IMR-90 (cell line): ENCODE measurements at regions not wholly inside any gene's neighbourhood (a gene's known extent, or its start where the extent isn't known, plus 50 kb on each side); places are given as distances from the start of the nearest gene placed in this dataset.

ENCODE experiments used
- ATAC-seq: fragments of 200-7000 bp; cut with Tn5 transposase; 2 replicates; pipeline ENCODE4 v1.9.1; 2020; ENCODE audit warnings: low read depth, mild to moderate bottlenecking, moderate library complexity
- BruUV-seq: library from RNA; stranded (reverse); fragments of 400-500 nt; replicated peaks from 2 replicates; lab custom pipeline; 2021; lab: Mats Ljungman, UMichigan
- CTCF ChIA-PET: fragments of 300-600 bp; formaldehyde crosslinking; extraction: SDS; loops from one replicate; lab custom pipeline; 2021; ENCODE audit warnings: antibody characterized with exemption; lab: Yijun Ruan, JAX
- POLR2A ChIA-PET: fragments of 300-600 bp; sonication (Branson Sonifier 250); formaldehyde crosslinking; loops from one replicate; lab custom pipeline; 2022; ENCODE audit warnings: antibody characterized with exemption; ENCODE audit not compliant: unreplicated experiment; lab: Charles Lee
- DNase-seq: peaks from one replicate; pipeline ENCODE4 v3.0.0; 2013
- H2AFZ ChIP-seq: replicated peaks from 2 replicates; pipeline ENCODE3; 2013; ENCODE audit warnings: low read length, mild to moderate bottlenecking; ENCODE audit not compliant: poor library complexity
- H2AK5ac ChIP-seq: 2 replicates; pipeline ENCODE4 v1.6.1; 2013; ENCODE audit warnings: low read depth, low read length, inconsistent platforms
- H2AK9ac ChIP-seq: replicated peaks from 2 replicates; pipeline ENCODE3; 2013; ENCODE audit warnings: mild to moderate bottlenecking, low read depth, low read length, moderate library complexity; ENCODE audit not compliant: poor library complexity
- H2BK120ac ChIP-seq: 2 replicates; pipeline ENCODE4 v1.6.1; 2013; ENCODE audit warnings: low read depth, low read length, inconsistent platforms
- H2BK15ac ChIP-seq: 3 replicates; pipeline ENCODE4 v1.6.1; 2013; ENCODE audit warnings: low read depth, low read length, inconsistent platforms
- H2BK20ac ChIP-seq: 2 replicates; pipeline ENCODE4 v1.6.1; 2013; ENCODE audit warnings: low read depth, mild to moderate bottlenecking, inconsistent platforms, low read length, moderate library complexity
- H2BK5ac ChIP-seq: 2 replicates; pipeline ENCODE4 v1.6.1; 2013; ENCODE audit warnings: mild to moderate bottlenecking, low read depth, low read length, inconsistent platforms; ENCODE audit not compliant: poor library complexity, severe bottlenecking
- H3K14ac ChIP-seq: replicated peaks from 2 replicates; pipeline ENCODE4 v1.6.1; 2013; ENCODE audit warnings: low read depth, low read length, inconsistent platforms
- H3K18ac ChIP-seq: 2 replicates; pipeline ENCODE4 v1.6.1; 2013; ENCODE audit warnings: low read depth, low read length, control low read depth
- H3K23ac ChIP-seq: 2 replicates; pipeline ENCODE4 v1.6.1; 2013; ENCODE audit warnings: low read depth, low read length, inconsistent platforms
- H3K27ac ChIP-seq: 2 replicates; pipeline ENCODE4 v1.5.1; 2013; ENCODE audit warnings: mild to moderate bottlenecking, control low read depth, low read length; ENCODE audit not compliant: insufficient read depth
- H3K27me3 ChIP-seq: 2 replicates; pipeline ENCODE4 v1.6.1; 2013; ENCODE audit warnings: low read length; ENCODE audit not compliant: control insufficient read depth, insufficient read depth
- H3K36me3 ChIP-seq: 2 replicates; pipeline ENCODE4 v1.6.1; 2013; ENCODE audit warnings: low read length, mixed read lengths; ENCODE audit not compliant: control insufficient read depth, insufficient read depth
- H3K4ac ChIP-seq: 2 replicates; pipeline ENCODE4 v1.6.1; 2013; ENCODE audit warnings: low read depth, low read length, inconsistent platforms
- H3K4me1 ChIP-seq: 2 replicates; pipeline ENCODE4 v1.6.1; 2013; ENCODE audit warnings: low read length, mixed read lengths; ENCODE audit not compliant: control insufficient read depth, insufficient read depth
- H3K4me2 ChIP-seq: 2 replicates; pipeline ENCODE4 v1.6.1; 2013; ENCODE audit warnings: low read depth, mild to moderate bottlenecking, control low read depth, low read length, moderate library complexity
- H3K4me3 ChIP-seq: 2 replicates; pipeline ENCODE4 v1.5.1; 2013; ENCODE audit warnings: low read depth, mild to moderate bottlenecking, control low read depth, low read length, moderate library complexity; ENCODE audit not compliant: insufficient read depth
- H3K56ac ChIP-seq: 2 replicates; pipeline ENCODE4 v1.6.1; 2013; ENCODE audit warnings: low read length, inconsistent platforms; ENCODE audit not compliant: insufficient read depth; ENCODE audit errors: extremely low read depth
- H3K79me1 ChIP-seq, 2 experiments: 2 replicates each; pipeline ENCODE4 v1.6.1; 2013; ENCODE audit warnings: low read length in 2 of 2, inconsistent platforms in 1 of 2, low read depth in 1 of 2
- H3K9ac ChIP-seq: 2 replicates; pipeline ENCODE4 v1.6.1; 2013; ENCODE audit warnings: low read depth, low read length, control low read depth
- H3K9me1 ChIP-seq: 2 replicates; pipeline ENCODE4 v1.6.1; 2013; ENCODE audit warnings: low read length, inconsistent platforms; ENCODE audit not compliant: insufficient read depth
- H3K9me3 ChIP-seq: 2 replicates; pipeline ENCODE4 v1.6.1; 2013; ENCODE audit warnings: low read length; ENCODE audit not compliant: control insufficient read depth, insufficient read depth
- H4K20me1 ChIP-seq: 2 replicates; pipeline ENCODE4 v1.6.1; 2013; ENCODE audit warnings: low read length, inconsistent platforms; ENCODE audit not compliant: insufficient read depth
- H4K5ac ChIP-seq: 2 replicates; pipeline ENCODE4 v1.6.1; 2013; ENCODE audit warnings: mild to moderate bottlenecking, low read depth, low read length, control low read depth
- H4K8ac ChIP-seq, 2 experiments: 2 replicates each; pipeline ENCODE4 v1.6.1; 2013; ENCODE audit warnings: low read depth in 2 of 2, low read length in 2 of 2, control low read depth in 1 of 2, inconsistent platforms in 1 of 2
- H4K91ac ChIP-seq: 2 replicates; pipeline ENCODE4 v1.6.1; 2013; ENCODE audit warnings: low read depth, low read length, inconsistent platforms; ENCODE audit not compliant: insufficient read depth
- BHLHE40 ChIP-seq: fragments of 150-350 bp; IDR thresholded peaks from 2 replicates; pipeline ENCODE4 v1.6.1; 2016; ENCODE audit warnings: mild to moderate bottlenecking, low read depth, low read length
- CEBPB ChIP-seq: IDR thresholded peaks from 2 replicates; pipeline ENCODE4 v1.6.1; 2012; ENCODE audit warnings: low read depth, low read length, improper control_type of control experiment
- CHD1 ChIP-seq: IDR thresholded peaks from 2 replicates; pipeline ENCODE4 v1.6.1; 2012; ENCODE audit warnings: low read depth, low read length, improper control_type of control experiment
- MAFK ChIP-seq: IDR thresholded peaks from 2 replicates; pipeline ENCODE4 v1.6.1; 2012; ENCODE audit warnings: low read depth, low read length, improper control_type of control experiment
- MXI1 ChIP-seq: IDR thresholded peaks from 2 replicates; pipeline ENCODE4 v1.6.1; 2012; ENCODE audit warnings: low read depth, mild to moderate bottlenecking, low read length, moderate library complexity, borderline replicate concordance
- NFE2L2 ChIP-seq: fragments of 150-350 bp; IDR thresholded peaks from 2 replicates; pipeline ENCODE4 v1.6.1; 2016; ENCODE audit warnings: low read depth, mild to moderate bottlenecking, low read length
- POLR2A ChIP-seq: IDR thresholded peaks from 2 replicates; pipeline ENCODE4 v1.6.1; 2012; ENCODE audit warnings: mild to moderate bottlenecking, low read depth, low read length
- RAD21 ChIP-seq: IDR thresholded peaks from 2 replicates; pipeline ENCODE4 v1.6.1; 2012; ENCODE audit warnings: low read length, improper control_type of control experiment
- RCOR1 ChIP-seq: IDR thresholded peaks from 2 replicates; pipeline ENCODE4 v1.6.1; 2012; ENCODE audit warnings: mild to moderate bottlenecking, low read length, improper control_type of control experiment; ENCODE audit not compliant: insufficient replicate concordance
- RFX5 ChIP-seq: IDR thresholded peaks from 2 replicates; pipeline ENCODE4 v1.8.0; 2012; ENCODE audit warnings: low read depth, mild to moderate bottlenecking, low read length, moderate library complexity
- SMC3 ChIP-seq: fragments of 150-350 bp; IDR thresholded peaks from 2 replicates; pipeline ENCODE4 v1.6.1; 2016; ENCODE audit warnings: low read depth, mild to moderate bottlenecking, antibody characterized with exemption, low read length, moderate library complexity
- WGBS, 2 experiments: methylation state at CpG; one replicate each; pipeline versions ENCODE4 v1.1.5 to v1.1.7; 2013; ENCODE audit warnings: missing lambda C conversion rate in 2 of 2; ENCODE audit not compliant: insufficient read length in 1 of 2; ENCODE audit errors: extremely low coverage in 2 of 2; 5-methylcytosine and 5-hydroxymethylcytosine counted together
- dilution Hi-C: fragments of 300-500 bp; cut with HindIII; formaldehyde crosslinking; loops from one replicate; pipeline ENCODE4 v1.14.3; 2018; ENCODE audit warnings: low sequenced_read_pairs; ENCODE audit not compliant: unreplicated experiment
- in situ Hi-C: fragments of 300-500 bp; cut with MboI; formaldehyde crosslinking; loops from 3 replicates; pipeline ENCODE4 v1.14.3; 2019; ENCODE audit warnings: low sequenced_read_pairs, inconsistent platforms, mixed read lengths
- intact Hi-C: fragments of 100-400 bp; cut with micrococcal nuclease; formaldehyde crosslinking; loops from 2 replicates; pipeline ENCODE4 v1.10.0; 2022
- TF ChIP-seq, protein P1 (sequence below): fragments of 150-350 bp; IDR thresholded peaks from 2 replicates; pipeline ENCODE4 v1.6.1; 2016; ENCODE audit warnings: low read depth, mild to moderate bottlenecking, low read length, moderate library complexity, borderline replicate concordance
- TF ChIP-seq, protein P2 (sequence below): fragments of 150-350 bp; IDR thresholded peaks from 2 replicates; pipeline ENCODE4 v1.6.1; 2017; ENCODE audit warnings: mild to moderate bottlenecking, antibody characterized with exemption, low read length, low read depth
- TF ChIP-seq, protein P3 (sequence below): conservative IDR thresholded peaks from 2 replicates; pipeline ENCODE4 v1.5.1; 2012; ENCODE audit warnings: mild to moderate bottlenecking, low read depth, low read length, improper control_type of control experiment

DNA sequence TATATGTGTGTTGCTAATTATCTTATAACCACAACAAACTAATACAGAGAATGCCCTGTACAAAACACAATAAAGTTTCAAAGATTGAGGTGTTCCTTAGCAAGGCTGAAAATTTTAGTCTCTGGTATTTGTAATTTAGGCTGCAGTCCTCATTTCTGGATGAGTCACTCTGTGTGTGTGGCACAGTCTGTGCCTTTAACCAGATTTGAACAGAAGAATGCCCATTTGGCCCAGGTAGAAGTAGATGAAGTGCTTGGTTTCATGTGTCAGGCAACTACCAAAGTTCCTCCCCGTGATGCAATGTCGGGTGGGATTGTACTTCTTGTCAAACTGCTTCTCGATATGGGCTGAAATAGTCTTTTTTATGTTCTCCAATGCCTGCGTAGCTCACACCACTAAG lies 91.6 kb upstream of the H2AZ1 start:
- H2AFZ ChIP-seq, result no peak overlapping the region
- no peak overlapping the region for H4K8ac ChIP-seq
- no peak overlapping the region for H2BK5ac ChIP-seq
- no peak overlapping the region for H2BK120ac ChIP-seq
- no CpG with 5 or more reads among the region's 4 CpGs for WGBS, 2 experiments
- no peak overlapping the region for H4K91ac ChIP-seq
- DNase-seq (peak; percentile 3), ATAC-seq (peak; percentile 32)
- no peak overlapping the region for H3K4me3 ChIP-seq
- H3K79me1 ChIP-seq, result no peaks in the 10 kb centered on the region
- no TSS peak for BruUV-seq
- no peak overlapping the region for H3K4ac ChIP-seq
- H3K9me1 ChIP-seq, result 0 out of 2 replicates have a peak, but pooled peaks cover 4% of the 10 kb centered on the region
- H3K36me3 ChIP-seq, result no peaks in the 10 kb centered on the region
- H3K27ac ChIP-seq, result no peak overlapping the region
- no peak overlapping the region for H3K18ac ChIP-seq
- H4K20me1 ChIP-seq, result no peaks in the 10 kb centered on the region
- H3K9me3 ChIP-seq, result no peaks in the 10 kb centered on the region
- no peak overlapping the region for H2BK15ac ChIP-seq
- H3K23ac ChIP-seq, result no peak overlapping the region
- no peak overlapping the region for H2AK5ac ChIP-seq
- H2BK20ac ChIP-seq, result no peak overlapping the region
- dilution Hi-C loops, result no loop called here
- H2AK9ac ChIP-seq, result no peak overlapping the region
- no peak overlapping the region for H3K4me2 ChIP-seq
- ChIA-PET CTCF (interaction anchor here (1.3 kb wide), 1 partner anchor 44 kb away, joined by 3 read pairs; no protein-coding TSS in a partner anchor), POLR2A (no interaction called here)
- peaks cover 2% of the 10 kb centered on the region; the same call in 1 of the 2 replicates for H3K27me3 ChIP-seq
- intact Hi-C loops, result no loop called here
- H3K9ac ChIP-seq, result no peak overlapping the region
- in situ Hi-C loops, result no loop called here
- peaks cover 5% of the 10 kb centered on the region; the same call in 1 of the 2 replicates for H3K4me1 ChIP-seq
- no peak overlapping the region for H3K56ac ChIP-seq
- TF ChIP-seq MAFK (no peak), CHD1 (no peak), BHLHE40 (no peak), RAD21 (no peak), POLR2A (no peak), MXI1 (no peak), RCOR1 (no peak), NFE2L2 (no peak), SMC3 (no peak), CEBPB (no peak), RFX5 (no peak)
- TF ChIP-seq, protein P1, sequence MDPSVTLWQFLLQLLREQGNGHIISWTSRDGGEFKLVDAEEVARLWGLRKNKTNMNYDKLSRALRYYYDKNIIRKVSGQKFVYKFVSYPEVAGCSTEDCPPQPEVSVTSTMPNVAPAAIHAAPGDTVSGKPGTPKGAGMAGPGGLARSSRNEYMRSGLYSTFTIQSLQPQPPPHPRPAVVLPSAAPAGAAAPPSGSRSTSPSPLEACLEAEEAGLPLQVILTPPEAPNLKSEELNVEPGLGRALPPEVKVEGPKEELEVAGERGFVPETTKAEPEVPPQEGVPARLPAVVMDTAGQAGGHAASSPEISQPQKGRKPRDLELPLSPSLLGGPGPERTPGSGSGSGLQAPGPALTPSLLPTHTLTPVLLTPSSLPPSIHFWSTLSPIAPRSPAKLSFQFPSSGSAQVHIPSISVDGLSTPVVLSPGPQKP, result no peak
- TF ChIP-seq, protein P2, sequence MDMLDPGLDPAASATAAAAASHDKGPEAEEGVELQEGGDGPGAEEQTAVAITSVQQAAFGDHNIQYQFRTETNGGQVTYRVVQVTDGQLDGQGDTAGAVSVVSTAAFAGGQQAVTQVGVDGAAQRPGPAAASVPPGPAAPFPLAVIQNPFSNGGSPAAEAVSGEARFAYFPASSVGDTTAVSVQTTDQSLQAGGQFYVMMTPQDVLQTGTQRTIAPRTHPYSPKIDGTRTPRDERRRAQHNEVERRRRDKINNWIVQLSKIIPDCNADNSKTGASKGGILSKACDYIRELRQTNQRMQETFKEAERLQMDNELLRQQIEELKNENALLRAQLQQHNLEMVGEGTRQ, result no peak
- TF ChIP-seq, protein P3, sequence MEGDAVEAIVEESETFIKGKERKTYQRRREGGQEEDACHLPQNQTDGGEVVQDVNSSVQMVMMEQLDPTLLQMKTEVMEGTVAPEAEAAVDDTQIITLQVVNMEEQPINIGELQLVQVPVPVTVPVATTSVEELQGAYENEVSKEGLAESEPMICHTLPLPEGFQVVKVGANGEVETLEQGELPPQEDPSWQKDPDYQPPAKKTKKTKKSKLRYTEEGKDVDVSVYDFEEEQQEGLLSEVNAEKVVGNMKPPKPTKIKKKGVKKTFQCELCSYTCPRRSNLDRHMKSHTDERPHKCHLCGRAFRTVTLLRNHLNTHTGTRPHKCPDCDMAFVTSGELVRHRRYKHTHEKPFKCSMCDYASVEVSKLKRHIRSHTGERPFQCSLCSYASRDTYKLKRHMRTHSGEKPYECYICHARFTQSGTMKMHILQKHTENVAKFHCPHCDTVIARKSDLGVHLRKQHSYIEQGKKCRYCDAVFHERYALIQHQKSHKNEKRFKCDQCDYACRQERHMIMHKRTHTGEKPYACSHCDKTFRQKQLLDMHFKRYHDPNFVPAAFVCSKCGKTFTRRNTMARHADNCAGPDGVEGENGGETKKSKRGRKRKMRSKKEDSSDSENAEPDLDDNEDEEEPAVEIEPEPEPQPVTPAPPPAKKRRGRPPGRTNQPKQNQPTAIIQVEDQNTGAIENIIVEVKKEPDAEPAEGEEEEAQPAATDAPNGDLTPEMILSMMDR, result no peak
- H4K5ac ChIP-seq, result no peak overlapping the region
- H3K14ac ChIP-seq, result no peak overlapping the region
